WTC11 (cell line): ENCODE measurements at regions not wholly inside any gene's neighbourhood (a gene's known extent, or its start where the extent isn't known, plus 50 kb on each side); places are given as distances from the start of the nearest gene placed in this dataset.
"Not testable (repeated sequence)": the region's sequence is repeated elsewhere in the genome, so short reads cannot be mapped to it uniquely, and the experiment has no call there.

Experiments used
- ATAC-seq: fragments of 200-7000 bp; cut with Tn5 transposase; 2 replicates; pipeline ENCODE4 v1.10.0; 2021; ENCODE audit warnings: mild to moderate bottlenecking, moderate library complexity
- CTCF ChIA-PET: fragments of 300-600 bp; sonication (Branson Sonifier 250); formaldehyde crosslinking; loops from one replicate; lab custom pipeline; 2021; ENCODE audit warnings: antibody characterized with exemption; lab: Charles Lee
- POLR2A ChIA-PET: fragments of 350-600 bp; sonication (Branson Sonifier 250); formaldehyde crosslinking; loops from one replicate; lab custom pipeline; 2021; ENCODE audit warnings: antibody characterized with exemption; lab: Charles Lee
- DNase-seq: peaks from one replicate; pipeline ENCODE4 v3.0.0; 2021; ENCODE audit warnings: low spot score
- H3K27ac Mint-ChIP-seq: 2 replicates; pipeline ENCODE4 v1.8.0; 2021; ENCODE audit warnings: mixed read lengths
- H3K27me3 Mint-ChIP-seq: 2 replicates; pipeline ENCODE4 v1.8.0; 2021; ENCODE audit warnings: low read depth, mild to moderate bottlenecking, moderate library complexity, mixed read lengths
- H3K36me3 Mint-ChIP-seq: 2 replicates; pipeline ENCODE4 v1.8.0; 2021; ENCODE audit warnings: mixed read lengths
- H3K4me1 Mint-ChIP-seq: 2 replicates; pipeline ENCODE4 v1.8.0; 2022; ENCODE audit warnings: mixed read lengths
- H3K4me3 Mint-ChIP-seq: 2 replicates; pipeline ENCODE4 v1.8.0; 2021; ENCODE audit warnings: mild to moderate bottlenecking, moderate library complexity, mixed read lengths
- H3K9me3 Mint-ChIP-seq: 2 replicates; pipeline ENCODE4 v1.8.0; 2021; ENCODE audit warnings: mixed read lengths
- AFF4 ChIP-seq: sonication (generic); formaldehyde crosslinking; IDR thresholded peaks from 2 replicates; pipeline ENCODE4 v1.8.1; 2023; ENCODE audit warnings: mild to moderate bottlenecking, missing genetic modification reagents, borderline replicate concordance
- ARID4B ChIP-seq: sonication (generic); formaldehyde crosslinking; IDR thresholded peaks from 2 replicates; pipeline ENCODE4 v1.8.0; 2023; ENCODE audit warnings: missing genetic modification reagents, mild to moderate bottlenecking, borderline replicate concordance
- ATF3 ChIP-seq: sonication (generic); formaldehyde crosslinking; conservative IDR thresholded peaks from 2 replicates; pipeline ENCODE4 v1.8.1; 2022; ENCODE audit warnings: mild to moderate bottlenecking, missing genetic modification reagents
- CREM ChIP-seq: sonication (generic); formaldehyde crosslinking; IDR thresholded peaks from 2 replicates; pipeline ENCODE4 v1.8.1; 2022; ENCODE audit warnings: mild to moderate bottlenecking, missing genetic modification reagents, moderate library complexity
- E2F5 ChIP-seq: sonication (generic); formaldehyde crosslinking; IDR thresholded peaks from 2 replicates; pipeline ENCODE4 v1.8.1; 2022; ENCODE audit warnings: mild to moderate bottlenecking, moderate library complexity, missing genetic modification reagents
- EMX1 ChIP-seq: fragments of 250-450 bp; sonication (Bioruptor Pico); IDR thresholded peaks from 2 replicates; pipeline ENCODE4 v1.8.0; 2021; ENCODE audit warnings: mild to moderate bottlenecking
- FOXJ3 ChIP-seq: sonication (generic); formaldehyde crosslinking; IDR thresholded peaks from 2 replicates; pipeline ENCODE4 v1.9.0; 2021; ENCODE audit warnings: missing genetic modification reagents, mild to moderate bottlenecking, borderline replicate concordance
- GABPB1 ChIP-seq: sonication (generic); formaldehyde crosslinking; IDR thresholded peaks from 2 replicates; pipeline ENCODE4 v1.8.1; 2023; ENCODE audit warnings: mild to moderate bottlenecking, missing genetic modification reagents
- IRF2 ChIP-seq: sonication (generic); formaldehyde crosslinking; IDR thresholded peaks from 2 replicates; pipeline ENCODE4 v1.8.0; 2022; ENCODE audit warnings: low read depth, missing genetic modification reagents, borderline replicate concordance
- JUN ChIP-seq: sonication (generic); formaldehyde crosslinking; IDR thresholded peaks from 2 replicates; pipeline ENCODE4 v1.8.0; 2023; ENCODE audit warnings: mild to moderate bottlenecking, missing genetic modification reagents
- NFE2L1 ChIP-seq: sonication (generic); formaldehyde crosslinking; IDR thresholded peaks from 2 replicates; pipeline ENCODE4 v1.8.1; 2023; ENCODE audit warnings: missing genetic modification reagents
- NFYB ChIP-seq: sonication (generic); formaldehyde crosslinking; conservative IDR thresholded peaks from 2 replicates; pipeline ENCODE4 v1.8.0; 2022; ENCODE audit warnings: low read depth, missing genetic modification reagents
- ZMAT4 ChIP-seq: fragments of 250-450 bp; sonication (Bioruptor Pico); IDR thresholded peaks from 2 replicates; pipeline ENCODE4 v1.9.0; 2021; ENCODE audit warnings: mild to moderate bottlenecking
- TF ChIP-seq, protein P1 (sequence below): sonication (generic); formaldehyde crosslinking; IDR thresholded peaks from 2 replicates; pipeline ENCODE4 v1.8.0; 2022; ENCODE audit warnings: mild to moderate bottlenecking, missing genetic modification reagents
- TF ChIP-seq, protein P2 (sequence below): fragments of 200-600 bp; IDR thresholded peaks from 2 replicates; pipeline ENCODE4 v1.8.0; 2022; ENCODE audit warnings: antibody characterized with exemption

DNA sequence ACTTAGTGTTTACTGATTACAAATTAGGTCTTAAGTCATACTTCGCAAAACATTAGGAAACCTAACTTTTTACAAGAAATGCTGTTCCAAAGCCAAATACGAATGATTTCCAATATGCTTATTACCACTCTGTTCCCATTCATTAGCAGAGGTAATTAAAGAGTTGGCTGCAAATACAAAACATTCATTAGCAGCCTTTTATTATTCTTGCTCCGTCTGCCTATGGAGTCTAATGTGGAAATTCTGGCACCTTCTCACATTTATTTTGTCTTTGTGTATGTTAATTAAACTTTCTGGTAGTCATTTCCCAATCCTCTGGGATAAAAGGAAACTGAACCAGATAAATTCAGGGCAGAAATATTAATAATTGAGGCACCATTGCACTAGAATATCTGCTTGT is 689.0 kb downstream of the PLOD2 start (continued):
- TF ChIP-seq AFF4 (CRISPR knock-in tag) (no peak), JUN (CRISPR knock-in tag) (no peak), E2F5 (no peak)

- ATAC-seq, H3K4me1 Mint-ChIP-seq, DNase-seq, H3K4me3 Mint-ChIP-seq, POLR2A ChIA-PET, H3K27me3 Mint-ChIP-seq, H3K27ac Mint-ChIP-seq, CTCF ChIA-PET: not testable (repeated sequence)
- Mint-ChIP-seq H3K9me3 (peaks cover 18% of the 10 kb centered on the region), H3K36me3 (peaks cover 19% of the 10 kb centered on the region)
Observed at GRCh38 chr3:145482735-145483134, 678.2 kb downstream of the PLOD2 start.

- CTCF ChIA-PET: no interaction called here
- no peaks in the 10 kb centered on the region for H3K27me3 Mint-ChIP-seq
Observed at GRCh38 chr3:145483992-145484391, 677.0 kb downstream of the PLOD2 start.

More at GRCh38 chr3:145483992-145484391, 677.0 kb downstream of the PLOD2 start:
- ATAC-seq: no peak
- Mint-ChIP-seq H3K9me3 (peaks cover 18% of the 10 kb centered on the region), H3K36me3 (peaks cover 19% of the 10 kb centered on the region), H3K27ac (no peak overlapping the region)
- POLR2A ChIA-PET: no interaction called here
- TF ChIP-seq, protein P1, sequence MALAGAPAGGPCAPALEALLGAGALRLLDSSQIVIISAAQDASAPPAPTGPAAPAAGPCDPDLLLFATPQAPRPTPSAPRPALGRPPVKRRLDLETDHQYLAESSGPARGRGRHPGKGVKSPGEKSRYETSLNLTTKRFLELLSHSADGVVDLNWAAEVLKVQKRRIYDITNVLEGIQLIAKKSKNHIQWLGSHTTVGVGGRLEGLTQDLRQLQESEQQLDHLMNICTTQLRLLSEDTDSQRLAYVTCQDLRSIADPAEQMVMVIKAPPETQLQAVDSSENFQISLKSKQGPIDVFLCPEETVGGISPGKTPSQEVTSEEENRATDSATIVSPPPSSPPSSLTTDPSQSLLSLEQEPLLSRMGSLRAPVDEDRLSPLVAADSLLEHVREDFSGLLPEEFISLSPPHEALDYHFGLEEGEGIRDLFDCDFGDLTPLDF: no peak
- TF ChIP-seq ZMAT4 (CRISPR knock-in tag) (no peak), FOXJ3 (no peak), ATF3 (CRISPR knock-in tag) (no peak), EMX1 (CRISPR knock-in tag) (no peak), GABPB1 (CRISPR knock-in tag) (no peak), NFE2L1 (no peak), CREM (CRISPR knock-in tag) (no peak), ARID4B (no peak), NFYB (no peak), IRF2 (CRISPR knock-in tag) (no peak)
- TF ChIP-seq, protein P2, sequence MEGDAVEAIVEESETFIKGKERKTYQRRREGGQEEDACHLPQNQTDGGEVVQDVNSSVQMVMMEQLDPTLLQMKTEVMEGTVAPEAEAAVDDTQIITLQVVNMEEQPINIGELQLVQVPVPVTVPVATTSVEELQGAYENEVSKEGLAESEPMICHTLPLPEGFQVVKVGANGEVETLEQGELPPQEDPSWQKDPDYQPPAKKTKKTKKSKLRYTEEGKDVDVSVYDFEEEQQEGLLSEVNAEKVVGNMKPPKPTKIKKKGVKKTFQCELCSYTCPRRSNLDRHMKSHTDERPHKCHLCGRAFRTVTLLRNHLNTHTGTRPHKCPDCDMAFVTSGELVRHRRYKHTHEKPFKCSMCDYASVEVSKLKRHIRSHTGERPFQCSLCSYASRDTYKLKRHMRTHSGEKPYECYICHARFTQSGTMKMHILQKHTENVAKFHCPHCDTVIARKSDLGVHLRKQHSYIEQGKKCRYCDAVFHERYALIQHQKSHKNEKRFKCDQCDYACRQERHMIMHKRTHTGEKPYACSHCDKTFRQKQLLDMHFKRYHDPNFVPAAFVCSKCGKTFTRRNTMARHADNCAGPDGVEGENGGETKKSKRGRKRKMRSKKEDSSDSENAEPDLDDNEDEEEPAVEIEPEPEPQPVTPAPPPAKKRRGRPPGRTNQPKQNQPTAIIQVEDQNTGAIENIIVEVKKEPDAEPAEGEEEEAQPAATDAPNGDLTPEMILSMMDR: no peak
- TF ChIP-seq, all 79 proteins: peak for 0
- DNase-seq: no peak
- no peak overlapping the region for H3K4me3 Mint-ChIP-seq
- 0 out of 2 replicates have a peak, but pooled peaks cover 2% of the 10 kb centered on the region for H3K4me1 Mint-ChIP-seq
